ENCODE measurements at regions not wholly inside any gene's neighbourhood (a gene's known extent, or its start where the extent isn't known, plus 50 kb on each side); places are given as distances from the start of the nearest gene placed in this dataset.
"Not testable (repeated sequence)": the region's sequence is repeated elsewhere in the genome, so short reads cannot be mapped to it uniquely, and the experiment has no call there.

GRCh38 chr3:178120367-178120766 is 415.9 kb upstream of the KCNMB2 start:
- DNase-seq = no peak

- no peak for DNase-seq
These were observed 409.6 kb upstream of the KCNMB2 start for GRCh38 chr3:178126686-178127085.

GRCh38 chr3:178127221-178127620 is 409.0 kb upstream of the KCNMB2 start:
- no peak for DNase-seq

- DNase-seq = no peak
These were observed 407.1 kb upstream of the KCNMB2 start for GRCh38 chr3:178129109-178129508.

- DNase-seq = peak; percentile 35
These were observed 404.4 kb upstream of the KCNMB2 start for GRCh38 chr3:178131801-178132200.

GRCh38 chr3:178137206-178137605 is 399.0 kb upstream of the KCNMB2 start:
- peak; percentile 46 for DNase-seq

GRCh38 chr3:178137831-178138230 is 398.4 kb upstream of the KCNMB2 start:
- DNase-seq = no peak

GRCh38 chr3:178139116-178139515 is 397.1 kb upstream of the KCNMB2 start:
- DNase-seq = no peak

- DNase-seq = peak; percentile 48
These were observed 395.5 kb upstream of the KCNMB2 start for GRCh38 chr3:178140531-178141304.

- not testable (repeated sequence) for DNase-seq
These were observed 394.9 kb upstream of the KCNMB2 start for GRCh38 chr3:178141305-178141684.

GRCh38 chr3:178146406-178146831 is 389.8 kb upstream of the KCNMB2 start:
- DNase-seq = no peak

GRCh38 chr3:178147001-178147400 is 389.2 kb upstream of the KCNMB2 start:
- DNase-seq = no peak

GRCh38 chr3:178152031-178152806 is 384.0 kb upstream of the KCNMB2 start:
- no peak for DNase-seq

GRCh38 chr3:178152988-178153387 is 383.2 kb upstream of the KCNMB2 start:
- no peak for DNase-seq

GRCh38 chr3:178155521-178155920 is 380.7 kb upstream of the KCNMB2 start:
- no peak for DNase-seq

- no peak for DNase-seq
These were observed 379.9 kb upstream of the KCNMB2 start for GRCh38 chr3:178156301-178156700.

GRCh38 chr3:178159691-178160220 is 376.5 kb upstream of the KCNMB2 start:
- no peak for DNase-seq

GRCh38 chr3:178169421-178169820 is 366.8 kb upstream of the KCNMB2 start:
- DNase-seq = no peak

GRCh38 chr3:178170698-178171535 is 365.3 kb upstream of the KCNMB2 start:
- DNase-seq = peak; percentile 93

- DNase-seq = no peak
These were observed 364.1 kb upstream of the KCNMB2 start for GRCh38 chr3:178172121-178172520.

GRCh38 chr3:178174201-178174915 is 361.9 kb upstream of the KCNMB2 start:
- no peak for DNase-seq

GRCh38 chr3:178181088-178181487 is 355.1 kb upstream of the KCNMB2 start:
- no peak for DNase-seq

All from fibroblast of skin of back (primary cell).